NOMO-1 (cell line): ENCODE measurements at regions not wholly inside any gene's neighbourhood (a gene's known extent, or its start where the extent isn't known, plus 50 kb on each side); places are given as distances from the start of the nearest gene placed in this dataset.
"Not testable (repeated sequence)": the region's sequence is repeated elsewhere in the genome, so short reads cannot be mapped to it uniquely, and the experiment has no call there.

Experiments
- DNase-seq, 2 experiments: peaks; one replicate each; lab custom pipeline; 2025; ENCODE audit not compliant: unreplicated experiment in 2 of 2; lab: John Stamatoyannopoulos, UW

DNA sequence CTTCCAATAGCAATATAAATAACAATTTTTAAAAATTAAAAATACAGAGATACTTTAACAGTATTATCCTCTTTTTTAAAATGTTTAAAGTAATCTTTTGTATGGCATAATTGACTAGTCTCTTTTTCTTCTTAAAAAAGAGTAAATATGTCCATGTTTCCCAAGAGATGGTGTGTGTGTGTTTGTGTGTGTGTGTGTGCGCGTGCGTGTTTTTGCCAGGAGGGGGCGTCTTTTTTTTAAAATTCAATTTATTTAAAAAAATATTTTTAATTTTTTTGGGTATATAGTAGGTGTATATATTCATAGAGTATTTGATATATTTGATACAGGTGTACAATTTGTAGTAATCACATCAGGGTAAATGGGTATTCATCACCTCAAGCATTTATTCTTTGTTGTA is 1073.7 kb downstream of the PCDH7 start:
- DNase-seq: no peak

DNA sequence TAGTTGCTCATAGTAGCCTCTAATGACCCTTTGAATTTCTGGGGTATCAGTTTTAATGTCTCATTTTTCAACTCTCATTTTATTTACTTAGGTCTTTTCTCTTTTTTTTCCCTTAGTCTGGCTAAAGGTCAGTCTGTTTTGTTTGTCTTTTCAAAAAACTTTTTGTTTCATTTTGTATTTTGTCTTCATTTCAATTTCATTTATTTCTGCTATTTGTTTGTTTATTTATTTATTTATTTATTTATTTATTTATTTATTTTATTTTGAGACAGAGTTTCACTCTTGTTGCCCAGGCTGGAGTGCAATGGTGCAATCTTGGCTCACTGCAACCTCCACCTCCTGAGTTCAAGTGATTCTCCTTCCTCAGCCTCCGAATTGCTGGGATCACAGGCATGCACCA is 1076.9 kb downstream of the PCDH7 start:
- DNase-seq: not testable (repeated sequence)

DNA sequence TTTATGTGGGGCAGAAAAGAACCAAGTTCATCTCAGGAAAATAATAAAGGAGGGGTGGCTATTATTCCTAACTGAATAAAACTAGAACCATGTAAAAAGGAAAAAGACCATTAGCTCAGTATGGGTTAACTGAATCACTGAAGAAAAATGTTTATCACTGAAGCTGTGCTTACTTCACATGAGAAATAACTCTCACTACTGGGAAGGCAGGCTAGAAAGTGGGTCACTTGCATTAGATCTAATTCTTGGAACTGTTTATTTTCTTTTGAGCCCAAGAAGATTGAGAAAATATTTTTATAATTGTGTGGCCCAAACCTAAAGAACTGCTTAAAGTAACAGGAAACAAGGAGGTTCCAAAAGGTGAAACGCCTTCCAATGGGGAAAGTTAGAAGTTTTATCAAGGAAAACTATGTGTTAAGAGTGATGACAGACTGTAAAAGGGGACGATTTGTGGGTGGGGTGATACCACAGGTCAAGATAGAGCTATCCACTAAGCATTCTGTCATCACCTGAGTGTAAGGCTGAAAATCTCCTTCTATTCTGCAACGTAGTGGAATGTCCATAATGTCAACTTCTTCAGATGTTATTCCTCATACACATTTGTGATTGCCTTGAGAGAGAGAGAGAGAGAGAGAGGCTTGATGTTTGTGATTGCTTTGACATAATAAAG is 1083.5 kb downstream of the PCDH7 start:
- no peak for DNase-seq

DNA sequence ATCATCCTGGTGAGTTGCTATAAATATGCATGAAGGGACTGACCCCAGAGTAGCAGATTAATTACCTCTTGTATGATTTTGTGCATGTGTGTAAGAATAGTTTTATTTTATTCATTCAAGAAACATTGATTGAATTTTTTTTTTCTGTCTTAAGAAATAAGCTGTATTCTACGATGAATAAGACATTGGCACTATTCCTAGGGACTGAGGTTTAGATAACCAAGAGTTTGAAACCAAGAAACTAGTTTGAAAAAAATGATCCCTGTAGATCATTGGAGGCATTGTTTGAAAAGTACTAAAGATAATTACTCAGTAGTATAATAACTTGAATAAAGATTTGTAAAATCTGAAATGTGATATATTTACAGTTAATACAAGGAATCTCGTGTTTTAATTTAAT is 1086.9 kb downstream of the PCDH7 start:
- DNase-seq: no peak

DNA sequence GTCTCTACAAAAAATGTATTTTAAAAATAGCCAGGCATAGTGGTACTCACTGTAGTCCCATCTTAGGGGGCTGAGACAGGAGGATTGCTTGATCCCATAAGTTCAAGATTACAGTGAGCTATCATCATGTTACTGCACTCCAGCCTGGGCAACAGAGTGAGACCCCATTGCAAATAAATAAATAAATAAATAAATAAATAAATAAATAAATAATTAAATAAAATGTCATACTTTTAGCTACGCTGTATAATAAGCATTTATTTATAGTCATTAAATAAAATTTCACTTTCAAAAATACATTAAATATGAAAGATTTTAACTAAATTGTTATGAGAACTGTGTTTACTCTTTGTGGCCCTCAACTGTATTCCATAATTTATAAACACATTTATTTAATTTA is 1124.2 kb downstream of the PCDH7 start:
- DNase-seq: no peak

DNA sequence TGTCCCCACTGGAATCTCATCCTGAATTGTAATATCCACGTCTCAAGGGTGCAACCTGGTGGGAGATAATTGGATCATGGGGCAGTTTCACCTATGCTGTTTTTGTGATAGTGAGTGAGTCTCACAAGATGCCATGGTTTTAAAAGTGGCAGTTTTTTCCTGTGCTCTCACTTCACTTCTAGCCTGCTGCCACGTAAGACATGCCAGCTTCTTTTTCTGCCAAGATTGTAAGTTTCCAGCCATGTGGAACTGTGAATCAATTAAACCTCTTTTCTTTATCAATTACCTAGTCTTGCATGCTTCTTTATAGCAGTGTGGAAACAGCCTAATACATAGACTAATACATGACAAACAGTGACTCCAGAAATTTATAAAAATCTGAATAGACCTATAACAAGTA is 1131.8 kb downstream of the PCDH7 start:
- DNase-seq: no peak

DNA sequence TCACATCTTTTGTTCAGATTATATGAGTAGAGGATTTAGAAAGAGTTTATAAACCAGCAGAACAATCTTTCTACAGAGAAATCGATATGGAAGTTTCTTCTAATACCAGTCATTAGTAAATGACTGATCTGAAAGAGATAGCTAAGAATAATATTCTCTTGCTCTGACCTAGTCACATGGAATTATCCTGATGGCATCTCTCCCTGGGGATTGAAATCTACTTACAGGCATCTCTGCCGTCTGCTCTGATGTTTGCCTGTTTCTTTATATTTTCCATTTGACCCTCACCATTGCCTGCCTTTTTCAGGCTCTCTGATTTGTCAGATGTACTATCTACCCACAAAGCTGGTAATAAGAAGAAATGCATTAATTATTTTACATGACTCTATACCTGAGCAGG is 1157.3 kb downstream of the PCDH7 start:
- no peak for DNase-seq

DNA sequence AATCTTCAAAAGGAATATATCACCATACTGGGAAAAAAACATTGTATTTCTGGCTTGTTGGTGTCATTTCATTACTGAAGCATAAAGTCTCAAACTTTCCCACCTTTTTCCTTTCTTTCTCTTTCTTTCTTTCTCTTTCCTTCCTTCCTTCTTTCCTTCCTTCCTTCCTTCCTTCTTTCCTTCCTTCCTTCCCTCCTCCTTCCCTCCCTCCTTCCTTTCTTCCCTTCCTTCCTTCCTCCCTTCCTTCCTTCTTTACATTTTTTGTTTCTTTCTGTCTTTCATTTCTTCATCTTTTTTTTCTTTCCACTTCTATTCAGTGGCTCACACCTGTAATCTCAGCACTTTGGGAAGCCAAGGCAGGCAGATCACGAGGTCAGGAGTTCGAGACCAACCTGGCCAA is 1160.7 kb downstream of the PCDH7 start:
- DNase-seq: not testable (repeated sequence)

DNA sequence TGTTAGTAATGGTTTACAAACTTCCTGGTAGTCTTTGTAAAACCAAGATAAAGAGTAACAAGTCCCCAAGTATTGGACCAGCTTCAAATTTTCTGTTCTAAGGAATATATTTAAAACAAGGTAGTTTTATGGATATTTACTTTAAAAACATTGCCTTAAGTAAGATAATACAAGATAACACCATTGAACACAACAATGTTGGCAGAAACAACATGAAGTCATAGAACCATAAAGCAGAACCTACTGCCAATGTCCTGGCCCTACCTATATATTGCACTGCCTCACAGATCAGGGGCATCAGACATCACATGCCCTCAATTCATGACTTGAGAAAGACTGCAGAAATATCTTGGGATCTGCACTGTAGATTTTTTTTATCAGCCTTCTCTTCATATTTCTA is 1176.2 kb downstream of the PCDH7 start:
- no peak for DNase-seq

DNA sequence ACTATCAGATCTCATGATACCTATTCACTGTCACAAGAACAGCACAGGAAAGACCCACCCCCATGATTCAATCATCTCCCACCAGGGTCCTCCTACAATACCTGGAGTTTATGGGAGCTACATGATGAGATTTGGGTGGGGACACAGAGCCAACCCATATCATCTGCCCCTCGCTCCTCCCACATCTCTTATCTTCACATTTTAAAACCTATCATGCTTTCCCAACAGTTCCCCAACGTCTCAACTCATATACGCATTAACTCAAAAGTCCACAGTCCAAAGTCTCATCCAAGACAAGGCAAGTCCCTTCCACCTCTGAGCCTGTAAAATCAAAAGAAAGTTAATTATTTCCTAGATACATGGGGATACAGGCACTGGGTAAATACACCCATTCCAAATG is 1185.2 kb downstream of the PCDH7 start:
- DNase-seq: no peak

DNA sequence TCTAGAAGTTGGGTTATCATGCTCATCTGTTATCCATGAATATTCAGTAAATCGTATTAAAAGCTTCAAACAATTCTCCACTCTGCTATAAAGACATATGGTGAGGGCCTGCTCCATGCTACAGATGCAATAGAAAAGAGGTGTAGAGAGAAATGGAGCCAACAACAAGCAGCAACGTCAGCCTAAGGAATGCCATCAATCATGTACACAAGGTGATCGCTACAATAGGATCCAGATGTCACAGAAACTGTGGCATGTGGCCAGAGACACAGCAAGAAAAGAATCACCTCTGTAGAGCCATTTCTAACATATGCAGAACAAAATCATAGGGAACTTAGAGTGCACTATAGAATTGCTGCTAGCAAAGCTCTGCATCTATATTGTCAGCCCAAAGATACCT is 1188.1 kb downstream of the PCDH7 start:
- DNase-seq: no peak

DNA sequence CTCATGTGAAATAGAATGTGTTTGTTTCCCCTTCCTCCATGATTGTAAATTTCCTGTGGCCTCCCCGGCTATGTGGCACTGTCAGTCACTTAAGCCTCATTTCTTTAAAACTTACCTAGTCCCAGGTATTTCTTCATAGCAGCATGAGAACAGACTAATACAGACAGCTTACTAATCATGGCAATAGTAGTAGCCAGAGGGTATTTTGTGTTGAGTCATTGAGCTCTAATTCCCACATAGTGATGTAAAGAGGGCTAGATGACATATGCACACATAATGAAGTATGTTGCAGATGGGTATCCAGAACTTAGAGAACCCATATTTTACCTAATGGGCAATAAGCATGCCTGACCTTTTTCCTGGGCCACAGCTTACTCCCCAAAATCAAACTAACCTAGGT is 1197.2 kb downstream of the PCDH7 start:
- no peak for DNase-seq

DNA sequence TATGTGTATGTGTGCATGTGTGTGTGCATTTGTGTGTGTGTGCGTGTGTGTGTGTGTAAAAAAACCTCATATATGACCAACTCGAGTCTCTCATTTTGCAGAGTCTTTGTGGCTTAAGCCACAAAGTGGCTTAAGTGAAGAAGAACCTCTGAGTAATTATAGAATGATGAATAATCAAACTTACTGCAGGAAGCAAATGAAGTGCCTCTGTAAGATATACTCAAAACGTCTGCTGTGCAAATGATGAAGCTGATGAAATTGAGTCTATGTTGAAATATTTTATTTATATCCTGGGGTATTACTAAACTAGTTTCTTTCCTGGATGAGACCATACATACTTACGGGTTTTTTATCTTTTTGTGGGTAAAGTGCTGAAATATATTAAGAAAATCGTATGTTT is 1198.7 kb downstream of the PCDH7 start:
- peak; percentile 74 to 98 for DNase-seq

DNA sequence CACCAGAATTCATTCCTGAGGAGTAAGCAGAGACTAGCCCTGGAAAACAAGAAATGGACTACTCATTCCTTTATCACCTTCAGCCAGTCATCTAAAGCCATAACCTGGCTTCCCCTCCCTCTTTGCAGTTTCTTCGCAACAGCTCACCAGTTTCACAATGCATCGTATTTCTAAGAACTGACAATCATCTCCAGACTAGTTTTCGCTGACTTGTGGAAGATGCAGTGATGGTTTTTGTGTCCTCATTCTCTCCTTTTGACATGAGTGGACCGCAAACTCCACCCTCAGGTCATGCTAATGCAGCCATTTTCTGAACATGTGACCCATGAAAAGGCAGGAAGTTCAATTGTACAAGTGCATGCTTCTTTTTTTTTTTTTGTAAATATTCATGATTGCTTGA is 1203.5 kb downstream of the PCDH7 start:
- DNase-seq: peak in 1 of 2 experiments; percentile 21

DNA sequence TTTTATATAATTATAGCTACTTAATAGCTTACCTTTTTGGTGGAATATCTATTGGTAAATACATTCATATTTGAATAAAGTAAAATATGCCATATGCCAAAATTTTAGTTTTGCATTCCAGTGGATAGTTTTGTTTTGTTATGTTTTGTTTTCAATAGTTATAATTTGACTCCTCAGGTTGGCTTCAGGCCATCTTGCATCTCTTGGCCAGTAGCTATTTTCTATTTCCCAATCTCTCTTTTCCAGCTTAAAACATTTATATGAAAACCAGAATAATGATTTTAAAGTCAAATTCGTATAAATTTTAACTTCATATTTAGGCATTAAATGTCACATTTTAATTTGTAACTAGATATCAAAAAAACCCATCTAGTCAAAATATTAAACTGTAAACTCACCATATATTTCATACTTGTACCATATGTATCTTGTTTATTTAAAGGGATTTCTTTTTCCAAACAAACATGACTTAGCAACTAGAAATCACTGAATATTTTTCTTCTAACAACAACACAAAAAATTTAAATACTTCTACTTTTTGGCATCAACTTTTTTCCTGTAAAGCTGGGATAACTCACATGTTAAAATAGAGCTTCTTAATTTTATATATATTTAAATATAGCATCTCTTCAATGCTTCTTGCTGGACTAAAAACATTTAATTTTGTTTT is 1209.6 kb downstream of the PCDH7 start:
- DNase-seq: no peak

DNA sequence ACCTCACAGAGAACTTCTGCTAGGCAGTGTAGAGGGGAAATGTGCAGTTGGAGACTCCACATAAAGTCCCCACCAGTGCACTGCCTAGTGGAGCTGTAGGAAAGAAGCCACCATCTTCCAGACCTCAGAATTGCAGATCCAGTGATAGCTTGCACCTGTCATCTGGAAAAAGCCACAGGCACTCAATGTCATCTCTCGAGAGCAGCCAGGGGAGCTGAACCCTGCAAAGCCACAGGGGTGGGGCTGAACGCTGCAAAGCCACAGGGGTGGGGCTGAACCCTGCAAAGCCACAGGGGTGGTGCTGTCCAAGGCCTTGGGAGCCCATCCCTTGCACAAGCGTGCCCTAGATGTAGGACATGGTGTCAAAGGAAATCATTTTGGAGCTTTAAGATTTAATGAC is 1226.3 kb downstream of the PCDH7 start:
- no peak for DNase-seq

DNA sequence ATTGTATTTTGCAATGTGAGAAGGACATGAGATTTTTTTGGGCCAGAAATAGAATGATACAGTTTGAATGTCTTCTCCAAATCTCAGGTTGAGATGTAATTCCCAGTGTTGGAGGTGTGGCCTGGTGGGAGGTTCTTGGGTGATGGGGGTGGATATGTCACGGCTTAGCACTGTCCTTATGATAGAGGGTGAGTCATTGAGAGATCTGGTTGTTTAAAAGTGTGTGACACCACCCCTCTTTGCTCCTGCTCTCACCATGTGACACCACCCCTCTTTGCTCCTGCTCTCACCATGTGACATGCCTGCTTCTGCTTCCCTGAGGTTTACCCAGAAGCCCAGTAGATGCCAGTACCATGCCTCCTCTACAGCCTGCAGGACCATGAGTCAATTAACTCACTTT is 1226.9 kb downstream of the PCDH7 start:
- DNase-seq: no peak

DNA sequence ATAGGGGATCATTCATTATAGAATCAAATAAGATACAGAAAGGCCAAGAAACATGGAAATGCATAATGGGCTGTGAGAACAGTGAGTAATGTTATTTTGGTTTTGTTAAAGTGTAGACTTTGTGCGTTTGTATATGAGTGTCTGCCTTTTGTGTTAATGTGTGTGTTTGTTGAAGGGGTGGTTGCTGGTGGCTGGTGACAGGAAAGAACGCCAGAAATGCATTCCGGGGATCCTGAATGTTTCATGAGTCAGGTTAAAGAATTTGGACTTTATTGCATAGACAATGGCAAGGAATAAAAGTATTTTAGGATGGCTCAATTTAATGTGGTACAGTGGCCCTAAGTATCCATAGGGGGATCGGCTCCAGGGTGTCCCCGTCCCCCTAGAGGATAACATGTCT is 1228.9 kb downstream of the PCDH7 start:
- DNase-seq: no peak

DNA sequence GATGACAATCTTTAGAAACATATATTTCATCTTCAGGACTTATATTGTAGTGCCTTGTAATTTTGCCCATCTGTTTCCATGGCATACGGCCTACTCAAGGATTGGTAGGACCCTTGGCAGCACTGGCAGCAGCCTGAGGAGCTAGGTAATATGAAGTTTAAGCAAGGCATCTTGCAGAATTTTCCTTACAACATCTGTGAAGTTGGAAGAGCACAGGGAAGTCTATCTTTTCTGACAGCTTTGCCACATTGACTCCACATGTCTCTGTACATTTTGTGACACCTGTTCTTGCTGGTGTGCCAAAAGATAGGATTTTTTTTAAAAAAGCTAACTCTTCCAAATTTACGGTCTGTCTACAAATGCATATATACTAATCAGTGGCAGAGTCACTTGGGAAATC is 1235.2 kb downstream of the PCDH7 start:
- DNase-seq: no peak

DNA sequence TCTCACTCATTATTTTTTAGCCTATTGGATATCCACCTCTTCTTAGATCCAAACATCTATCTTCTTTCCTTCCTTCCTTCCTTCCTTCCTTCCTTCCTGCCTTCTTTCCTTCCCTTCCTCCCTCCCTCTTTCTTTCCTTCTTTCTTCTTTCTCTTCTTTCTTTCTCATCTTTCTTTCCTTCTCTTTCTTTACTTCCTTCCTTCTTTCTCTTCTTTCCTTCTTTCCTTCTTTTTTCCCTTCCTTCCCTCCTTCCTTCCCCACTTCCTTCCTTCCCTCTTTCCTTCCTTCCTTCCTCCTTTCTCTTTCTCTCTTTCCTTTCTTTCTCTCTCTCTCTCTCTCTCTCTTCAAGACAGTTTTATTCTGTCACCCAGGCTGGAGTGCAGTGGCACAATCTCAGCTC is 1239.8 kb downstream of the PCDH7 start:
- DNase-seq: no peak

DNA sequence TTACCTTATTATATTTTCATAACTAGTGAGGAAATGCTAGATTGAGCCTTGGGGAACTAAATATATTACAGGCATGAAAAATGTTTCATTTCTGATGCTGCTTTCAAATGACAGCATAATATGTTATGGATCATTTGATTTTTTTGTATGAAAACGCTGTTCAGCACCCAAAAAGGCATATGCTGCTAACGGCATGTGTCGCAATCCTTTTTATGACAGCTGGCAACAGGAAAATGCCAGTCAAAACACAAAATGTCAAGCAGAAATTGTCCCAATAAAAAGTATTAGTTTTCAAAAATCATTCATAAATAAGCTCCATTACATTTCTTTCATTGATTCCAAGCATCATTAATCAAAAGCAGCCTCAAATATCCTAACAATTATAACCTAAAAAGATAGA is 1244.5 kb downstream of the PCDH7 start:
- DNase-seq: peak in 1 of 2 experiments; percentile 25

DNA sequence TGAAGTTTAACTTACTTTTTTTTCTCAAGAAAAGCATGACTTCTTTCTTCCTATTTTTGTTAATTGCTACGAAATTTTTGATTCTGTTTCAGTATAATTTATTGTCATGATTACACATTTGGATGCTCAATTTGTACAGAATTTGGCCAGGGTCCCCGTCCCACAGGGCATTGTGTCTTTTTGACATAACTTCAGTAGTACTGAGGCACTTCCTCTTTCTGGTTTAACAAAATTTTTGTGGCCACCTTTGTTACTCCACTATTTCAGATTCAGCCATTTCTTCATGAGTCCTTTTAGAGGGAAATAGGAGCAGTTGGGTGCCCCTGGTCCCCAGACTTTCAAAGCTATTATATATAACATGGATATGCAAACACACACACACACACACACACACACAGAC is 1248.7 kb downstream of the PCDH7 start:
- DNase-seq: peak; percentile 30 to 31

DNA sequence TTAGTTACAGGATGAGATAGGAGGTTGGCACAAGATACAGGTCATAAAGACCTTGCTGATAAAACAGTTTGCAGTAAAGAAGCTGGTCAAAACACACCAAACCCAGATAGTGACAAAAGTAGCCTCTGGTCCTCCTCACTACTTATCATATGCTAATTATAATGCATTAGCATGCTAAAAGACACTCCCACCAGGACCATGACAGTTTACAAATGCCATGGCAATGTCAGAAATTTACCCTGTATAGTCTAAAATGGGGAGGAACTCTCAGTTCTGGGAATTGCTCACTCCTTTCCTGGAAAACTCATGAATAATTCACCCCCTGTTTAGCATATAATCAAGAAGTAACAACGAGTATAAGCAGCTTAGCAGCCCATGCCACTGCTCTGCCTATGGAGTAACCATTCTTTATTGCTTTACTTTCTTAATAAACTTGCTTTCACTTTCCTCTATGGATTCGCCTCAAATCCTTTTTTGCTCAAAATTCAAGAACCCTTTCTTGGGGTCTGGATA is 1254.4 kb downstream of the PCDH7 start:
- no peak for DNase-seq
